DOHH2 (cell line): ENCODE measurements at regions not wholly inside any gene's neighbourhood (a gene's known extent, or its start where the extent isn't known, plus 50 kb on each side); places are given as distances from the start of the nearest gene placed in this dataset.

Experiments used
- CTCF ChIP-seq: fragments of 200-600 bp; sonication (generic); IDR thresholded peaks from one replicate; pipeline ENCODE4 v1.5.1; 2014; ENCODE audit warnings: antibody characterized with exemption, mild to moderate bottlenecking, low read depth, low read length; ENCODE audit not compliant: poor library complexity, severe bottlenecking
- EZH2phosphoT487 ChIP-seq: fragments of 200-600 bp; sonication (generic); IDR thresholded peaks from 2 replicates; pipeline ENCODE4 v1.6.1; 2017; ENCODE audit warnings: borderline replicate concordance, mild to moderate bottlenecking, antibody characterized with exemption, low read length, moderate library complexity, mixed read lengths

GRCh38 chr2:104337869-104338268 is 516.0 kb upstream of the POU3F3 start:
- TF ChIP-seq CTCF (no peak), EZH2phosphoT487 (no peak)
